Effector memory CD4-positive, alpha-beta T cell (primary cell): ENCODE measurements at regions not wholly inside any gene's neighbourhood (a gene's known extent, or its start where the extent isn't known, plus 50 kb on each side); places are given as distances from the start of the nearest gene placed in this dataset.

ENCODE experiments used
- DNase-seq, 3 donors: peaks; one replicate each; pipeline ENCODE4 v3.0.0-alpha.2; 2020
- H3K27ac ChIP-seq: 2 replicates; pipeline ENCODE4 v1.7.0; 2013; ENCODE audit warnings: mild to moderate bottlenecking, low read length, moderate library complexity; ENCODE audit not compliant: insufficient read depth, poor library complexity, severe bottlenecking
- H3K27me3 ChIP-seq: replicated peaks from 2 replicates; pipeline ENCODE4 v1.7.0; 2013; ENCODE audit warnings: mild to moderate bottlenecking, low read length; ENCODE audit not compliant: insufficient read depth, control insufficient read depth, poor library complexity, severe bottlenecking
- H3K36me3 ChIP-seq: 2 replicates; pipeline ENCODE4 v1.7.0; 2013; ENCODE audit warnings: mild to moderate bottlenecking, low read length, moderate library complexity; ENCODE audit not compliant: control insufficient read depth, insufficient read depth
- H3K4me1 ChIP-seq: 2 replicates; pipeline ENCODE4 v1.7.0; 2013; ENCODE audit warnings: low read length, mild to moderate bottlenecking; ENCODE audit not compliant: control insufficient read depth, insufficient read depth, poor library complexity, severe bottlenecking
- H3K4me3 ChIP-seq: 2 replicates; pipeline ENCODE4 v1.7.0; 2013; ENCODE audit warnings: low read length, low read depth, mild to moderate bottlenecking; ENCODE audit not compliant: insufficient read depth, poor library complexity, severe bottlenecking
- H3K9me3 ChIP-seq: 2 replicates; pipeline ENCODE4 v1.7.0; 2013; ENCODE audit warnings: mild to moderate bottlenecking, low read length, moderate library complexity; ENCODE audit not compliant: control insufficient read depth

DNA sequence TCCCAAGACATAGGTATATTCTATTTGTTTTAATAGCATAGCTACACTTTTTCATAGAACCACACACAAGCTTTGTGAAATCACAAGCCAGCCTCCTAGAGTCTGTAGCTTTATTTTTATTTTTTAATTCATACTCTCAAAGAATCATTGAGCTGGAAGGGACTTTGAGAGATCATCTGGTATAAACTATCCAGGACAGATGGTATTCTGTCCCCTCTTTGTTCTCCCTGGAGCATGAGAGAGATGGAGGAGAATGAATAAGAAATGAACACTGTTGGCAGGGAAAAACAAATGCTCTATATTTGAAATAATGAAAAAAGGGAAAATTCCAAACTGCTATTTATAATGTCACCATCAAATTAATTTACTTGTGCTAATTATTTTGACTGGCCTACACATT is 338.7 kb upstream of the IL12A start:
- Histone ChIP-seq H3K4me1 (no peaks in the 10 kb centered on the region), H3K9me3 (no peaks in the 10 kb centered on the region), H3K27ac (no peak overlapping the region), H3K27me3 (no peaks in the 10 kb centered on the region), H3K4me3 (no peak overlapping the region), H3K36me3 (no peaks in the 10 kb centered on the region)
- DNase-seq = no peak

DNA sequence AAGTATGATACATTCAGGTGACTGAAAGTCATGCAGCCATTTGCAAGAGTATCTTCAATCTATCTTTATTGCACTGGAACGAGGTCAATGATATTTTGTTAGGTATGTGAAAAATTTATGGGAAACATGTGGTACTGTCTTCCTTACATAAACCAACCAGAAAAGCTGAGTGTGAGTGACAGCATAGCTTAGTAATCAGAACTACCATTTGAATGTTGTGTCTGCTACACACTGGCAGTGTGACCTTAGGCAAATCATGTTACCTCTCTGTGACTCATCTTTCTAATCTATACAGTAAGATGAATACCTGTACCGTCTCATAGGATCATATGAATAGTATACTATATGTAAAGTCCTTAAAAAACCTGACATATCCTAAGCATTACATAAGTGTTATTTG is 337.9 kb upstream of the IL12A start:
- Histone ChIP-seq H3K9me3 (no peaks in the 10 kb centered on the region), H3K4me1 (no peaks in the 10 kb centered on the region), H3K27ac (no peak overlapping the region), H3K27me3 (no peaks in the 10 kb centered on the region), H3K4me3 (no peak overlapping the region), H3K36me3 (no peaks in the 10 kb centered on the region)
- DNase-seq = no peak

DNA sequence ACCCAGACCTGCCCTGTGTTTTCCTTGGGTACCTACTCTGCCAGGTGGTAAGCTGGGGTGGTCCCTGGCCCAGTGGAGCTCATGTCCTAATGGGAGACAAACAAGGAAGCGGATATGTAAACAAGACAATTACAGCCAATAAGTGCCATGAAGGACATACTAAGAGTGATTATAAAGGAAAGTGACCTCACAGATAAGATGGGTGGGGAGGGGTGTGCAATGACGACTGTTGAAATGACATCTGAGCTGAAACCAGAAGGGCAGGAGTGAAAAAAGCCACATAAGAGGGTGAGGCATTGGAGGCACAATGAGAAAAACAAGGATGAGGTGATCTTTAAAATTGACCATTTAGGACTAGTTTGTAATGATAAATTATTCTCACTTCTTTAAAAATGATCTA is 336.2 kb upstream of the IL12A start:
- Histone ChIP-seq H3K36me3 (no peaks in the 10 kb centered on the region), H3K9me3 (no peaks in the 10 kb centered on the region), H3K4me3 (no peak overlapping the region), H3K27ac (no peak overlapping the region), H3K27me3 (no peaks in the 10 kb centered on the region), H3K4me1 (no peaks in the 10 kb centered on the region)
- no peak for DNase-seq

- Histone ChIP-seq H3K27me3 (no peaks in the 10 kb centered on the region), H3K9me3 (no peaks in the 10 kb centered on the region), H3K36me3 (no peaks in the 10 kb centered on the region), H3K4me3 (no peak overlapping the region), H3K4me1 (no peaks in the 10 kb centered on the region), H3K27ac (no peak overlapping the region)
- DNase-seq = no peak
Observed at GRCh38 chr3:159654183-159655134, 334.2 kb upstream of the IL12A start.

GRCh38 chr3:159655202-159655601 is 333.4 kb upstream of the IL12A start:
- no peaks in the 10 kb centered on the region for H3K27me3 ChIP-seq
- H3K9me3 ChIP-seq = no peaks in the 10 kb centered on the region
- no peaks in the 10 kb centered on the region for H3K36me3 ChIP-seq
- H3K4me3 ChIP-seq = no peak overlapping the region
- no peaks in the 10 kb centered on the region for H3K4me1 ChIP-seq
- DNase-seq = no peak
- H3K27ac ChIP-seq = no peak overlapping the region

GRCh38 chr3:159657176-159657575 is 331.5 kb upstream of the IL12A start:
- H3K27me3 ChIP-seq = no peaks in the 10 kb centered on the region
- no peak for DNase-seq
- no peaks in the 10 kb centered on the region for H3K9me3 ChIP-seq
- H3K4me3 ChIP-seq = no peak overlapping the region
- H3K27ac ChIP-seq = no peak overlapping the region
- H3K4me1 ChIP-seq = no peaks in the 10 kb centered on the region
- H3K36me3 ChIP-seq = no peaks in the 10 kb centered on the region

GRCh38 chr3:159657629-159658028 is 331.0 kb upstream of the IL12A start:
- DNase-seq = no peak
- Histone ChIP-seq H3K36me3 (no peaks in the 10 kb centered on the region), H3K4me1 (no peaks in the 10 kb centered on the region), H3K27me3 (no peaks in the 10 kb centered on the region), H3K27ac (no peak overlapping the region), H3K9me3 (no peaks in the 10 kb centered on the region), H3K4me3 (no peak overlapping the region)

DNA sequence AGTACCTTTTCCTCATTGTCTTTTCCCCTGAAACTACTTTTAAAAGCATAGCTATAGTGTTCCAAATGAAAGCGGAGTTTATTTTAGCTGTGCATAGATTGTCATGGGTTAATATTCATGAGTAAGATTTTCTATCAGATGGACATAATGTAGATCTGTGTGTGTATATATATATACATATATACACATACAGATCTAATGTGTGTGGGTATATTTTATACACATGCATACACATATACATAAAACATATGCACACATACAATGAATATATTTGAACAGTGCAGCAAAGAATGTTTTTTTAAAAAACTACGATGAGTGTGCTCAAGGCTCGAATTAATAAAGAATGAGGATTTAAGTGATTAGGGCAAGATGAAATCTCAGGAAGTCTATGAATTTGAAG is 328.3 kb upstream of the IL12A start:
- Histone ChIP-seq H3K9me3 (no peaks in the 10 kb centered on the region), H3K36me3 (no peaks in the 10 kb centered on the region), H3K4me1 (no peaks in the 10 kb centered on the region), H3K27me3 (no peaks in the 10 kb centered on the region), H3K4me3 (no peak overlapping the region), H3K27ac (no peak overlapping the region)
- no peak for DNase-seq

DNA sequence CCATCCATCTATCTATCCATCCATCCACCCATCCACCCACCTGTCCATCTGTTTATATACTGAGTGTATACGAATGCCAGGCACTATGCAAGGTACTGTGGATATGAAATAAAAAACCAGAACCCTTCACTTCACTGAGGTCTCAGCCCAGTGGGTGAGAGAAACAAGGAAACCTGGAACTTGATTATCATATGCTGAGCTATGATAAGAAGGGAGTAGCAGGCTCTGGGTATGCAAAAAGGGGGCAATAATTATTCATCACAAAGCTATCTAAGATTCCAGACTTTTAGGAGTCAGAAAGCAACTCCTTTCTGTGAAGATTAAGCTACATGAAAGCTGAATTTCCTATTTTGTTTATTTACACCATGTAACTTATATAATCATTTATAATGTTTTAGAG is 327.7 kb upstream of the IL12A start:
- DNase-seq = no peak
- H3K4me1 ChIP-seq = no peaks in the 10 kb centered on the region
- H3K27me3 ChIP-seq = no peaks in the 10 kb centered on the region
- no peaks in the 10 kb centered on the region for H3K36me3 ChIP-seq
- H3K27ac ChIP-seq = no peak overlapping the region
- no peak overlapping the region for H3K4me3 ChIP-seq
- no peaks in the 10 kb centered on the region for H3K9me3 ChIP-seq

DNA sequence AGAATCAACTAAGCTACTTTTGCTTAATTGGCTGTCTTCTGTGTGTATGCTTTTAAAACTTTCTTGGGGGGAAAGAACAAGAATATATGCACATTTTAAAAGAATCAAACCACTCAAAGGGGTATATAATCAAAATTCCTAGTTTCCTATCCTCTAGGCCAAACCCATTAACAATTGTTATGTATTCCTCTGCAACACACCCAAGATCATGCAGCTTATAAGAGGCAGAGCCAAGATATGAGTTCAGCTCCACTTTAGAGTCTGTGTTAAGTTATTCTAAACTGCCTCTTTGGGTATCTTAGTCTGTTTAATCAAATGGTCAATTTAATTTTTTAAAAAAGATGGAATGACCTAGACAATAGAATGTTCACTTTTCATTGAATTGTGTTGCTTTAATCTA is 326.1 kb upstream of the IL12A start:
- Histone ChIP-seq H3K36me3 (no peaks in the 10 kb centered on the region), H3K27ac (no peak overlapping the region), H3K27me3 (no peaks in the 10 kb centered on the region), H3K4me3 (no peak overlapping the region), H3K9me3 (no peaks in the 10 kb centered on the region), H3K4me1 (no peaks in the 10 kb centered on the region)
- DNase-seq = no peak
